Common myeloid progenitor, CD34-positive (primary cell): ENCODE measurements at regions not wholly inside any gene's neighbourhood (a gene's known extent, or its start where the extent isn't known, plus 50 kb on each side); places are given as distances from the start of the nearest gene placed in this dataset.

Experiments used
- CTCF ChIA-PET: fragments of 350-600 bp; sonication (Branson Sonifier 250); formaldehyde crosslinking; loops from one replicate; lab custom pipeline; 2021; ENCODE audit warnings: antibody characterized with exemption; lab: Charles Lee
- POLR2A ChIA-PET: fragments of 350-600 bp; sonication (Branson Sonifier 250); formaldehyde crosslinking; loops from one replicate; lab custom pipeline; 2021; ENCODE audit warnings: antibody characterized with exemption; lab: Charles Lee
- DNase-seq, 3 donors: peaks; one replicate each; pipeline versions ENCODE4 v3.0.0 to v3.0.0-alpha.2; 2013
- H3K27ac ChIP-seq, 2 experiments: 1 replicate in 1 of 2; 2 replicates in 1 of 2; pipeline ENCODE4 v1.7.0; 2013; ENCODE audit warnings: inconsistent platforms in 2 of 2, low read length in 2 of 2, mild to moderate bottlenecking in 2 of 2, low read depth in 1 of 2, moderate library complexity in 1 of 2; ENCODE audit not compliant: severe bottlenecking in 2 of 2, insufficient read depth in 1 of 2, poor library complexity in 1 of 2
- H3K27me3 ChIP-seq, 5 experiments: replicated peaks in 2 of 5; 1 replicate in 3 of 5; 2 replicates in 2 of 5; pipeline versions ENCODE4 v1.6.1 to v1.7.0; 2013; ENCODE audit warnings: low read length in 4 of 5, mild to moderate bottlenecking in 2 of 5, moderate library complexity in 2 of 5, inconsistent platforms in 1 of 5; ENCODE audit not compliant: insufficient read depth in 5 of 5, control insufficient read depth in 4 of 5
- H3K36me3 ChIP-seq, 4 experiments: 1 replicate in 2 of 4; 2 replicates in 2 of 4; pipeline versions ENCODE4 v1.6.1 to v1.7.0; 2013; ENCODE audit warnings: low read length in 3 of 4, control low read depth in 1 of 4, mild to moderate bottlenecking in 1 of 4; ENCODE audit not compliant: control insufficient read depth in 4 of 4, insufficient read depth in 4 of 4
- H3K4me1 ChIP-seq, 4 experiments: 1 replicate in 3 of 4; 2 replicates in 1 of 4; pipeline versions ENCODE4 v1.6.1 to v1.7.1; 2013; ENCODE audit warnings: low read length in 3 of 4, mild to moderate bottlenecking in 3 of 4, control low read depth in 1 of 4, inconsistent platforms in 1 of 4, moderate library complexity in 1 of 4; ENCODE audit not compliant: control insufficient read depth in 4 of 4, insufficient read depth in 4 of 4; ENCODE audit errors: control extremely low read depth in 1 of 4
- H3K4me3 ChIP-seq, 7 experiments: 1 replicate in 4 of 7; 2 replicates in 3 of 7; pipeline versions ENCODE4 v1.5.1 to v1.7.0; 2013; ENCODE audit warnings: mild to moderate bottlenecking in 7 of 7, low read length in 6 of 7, moderate library complexity in 6 of 7, inconsistent platforms in 2 of 7, low read depth in 2 of 7, control low read depth in 1 of 7; ENCODE audit not compliant: insufficient read depth in 4 of 7, control insufficient read depth in 1 of 7; ENCODE audit errors: extremely low read depth in 1 of 7
- H3K9me3 ChIP-seq, 5 experiments: 1 replicate in 4 of 5; 2 replicates in 1 of 5; pipeline versions ENCODE4 v1.6.1 to v1.7.1; 2013; ENCODE audit warnings: low read length in 4 of 5, mild to moderate bottlenecking in 2 of 5, inconsistent platforms in 1 of 5, low read depth in 1 of 5, moderate library complexity in 1 of 5; ENCODE audit not compliant: control insufficient read depth in 4 of 5, insufficient read depth in 2 of 5; ENCODE audit errors: control extremely low read depth in 1 of 5
- WGBS: methylation state at CpG from one replicate; pipeline ENCODE4 v1.1.5; 2013; ENCODE audit not compliant: insufficient coverage; 5-methylcytosine and 5-hydroxymethylcytosine counted together

GRCh38 chr14:40269436-40269835 lies 837.2 kb upstream of the FBXO33 start:
- Histone ChIP-seq H3K27ac (no peak overlapping the region), H3K27me3 (no peaks in the 10 kb centered on the region), H3K36me3 (no peaks in the 10 kb centered on the region), H3K4me3 (no peak overlapping the region), H3K9me3 (peaks cover 0 to 1% (median 0%) of the 10 kb centered on the region in 5 experiments), H3K4me1 (no peaks in the 10 kb centered on the region)
- CTCF ChIA-PET = no interaction called here
- WGBS = 100% methylated on average over 2 of the region's 2 CpGs
- DNase-seq = no peak
- POLR2A ChIA-PET = no interaction called here

- POLR2A ChIA-PET = no interaction called here
- WGBS = no CpG with 5 or more reads among the region's 2 CpGs
- H3K4me1 ChIP-seq = no peaks in the 10 kb centered on the region
- no peak for DNase-seq
- no peak overlapping the region for H3K27ac ChIP-seq
- H3K27me3 ChIP-seq = no peaks in the 10 kb centered on the region
- no peak overlapping the region for H3K4me3 ChIP-seq
- H3K36me3 ChIP-seq = no peaks in the 10 kb centered on the region
- peaks cover 0 to 1% (median 0%) of the 10 kb centered on the region in 5 experiments for H3K9me3 ChIP-seq
- CTCF ChIA-PET = no interaction called here
Measured at GRCh38 chr14:40268236-40268635, 836.0 kb upstream of the FBXO33 start.

- no peak for DNase-seq
- 80% methylated on average over 1 of the region's 1 CpG for WGBS
- CTCF ChIA-PET = no interaction called here
- Histone ChIP-seq H3K4me1 (no peaks in the 10 kb centered on the region), H3K27me3 (no peaks in the 10 kb centered on the region), H3K4me3 (no peak overlapping the region), H3K9me3 (peaks cover 0 to 1% (median 0%) of the 10 kb centered on the region in 5 experiments), H3K36me3 (no peaks in the 10 kb centered on the region), H3K27ac (no peak overlapping the region)
- POLR2A ChIA-PET = no interaction called here
Measured at GRCh38 chr14:40265096-40265495, 832.9 kb upstream of the FBXO33 start.

DNA sequence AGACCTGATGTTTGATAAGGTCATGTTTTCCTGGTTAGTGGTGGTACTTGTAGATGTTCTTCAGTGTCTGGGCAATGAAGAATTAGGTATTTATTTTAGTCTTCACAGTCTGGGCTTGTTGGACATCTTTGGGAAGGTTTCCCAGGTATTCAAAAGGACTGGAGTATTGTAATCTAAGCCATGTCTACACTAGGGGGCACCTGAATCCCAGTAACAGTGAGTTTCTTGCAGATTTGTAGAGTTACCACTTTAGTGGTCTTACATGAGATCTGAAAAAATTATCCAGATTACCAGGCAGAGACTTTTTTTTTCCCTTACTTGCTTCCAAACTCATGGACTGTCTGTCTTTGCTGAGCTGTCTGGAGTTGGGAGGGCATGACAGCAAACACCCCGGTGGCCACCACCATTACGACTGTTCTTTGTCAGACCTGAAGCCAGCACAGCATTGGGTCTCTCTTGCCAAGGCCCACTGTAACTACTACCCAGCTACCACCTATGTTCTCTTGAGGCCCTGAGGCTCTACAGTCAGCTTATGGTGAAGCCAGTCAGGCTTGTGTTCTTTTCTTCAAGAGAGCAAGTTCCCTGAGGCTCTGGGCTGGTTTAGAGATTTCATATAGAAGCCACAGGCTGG lies 820.7 kb upstream of the FBXO33 start:
- ChIA-PET POLR2A (no interaction called here), CTCF (interaction anchor here (1.1 kb wide), 1 partner anchor 9 kb away, joined by 3 read pairs; no protein-coding TSS in a partner anchor)
- H3K4me1 ChIP-seq = no peaks in the 10 kb centered on the region
- no peak for DNase-seq
- H3K9me3 ChIP-seq = no peaks in the 10 kb centered on the region
- 100% methylated on average over 2 of the region's 2 CpGs for WGBS
- H3K4me3 ChIP-seq = no peak overlapping the region
- H3K27me3 ChIP-seq = no peaks in the 10 kb centered on the region
- H3K36me3 ChIP-seq = no peaks in the 10 kb centered on the region
- no peak overlapping the region for H3K27ac ChIP-seq

DNA sequence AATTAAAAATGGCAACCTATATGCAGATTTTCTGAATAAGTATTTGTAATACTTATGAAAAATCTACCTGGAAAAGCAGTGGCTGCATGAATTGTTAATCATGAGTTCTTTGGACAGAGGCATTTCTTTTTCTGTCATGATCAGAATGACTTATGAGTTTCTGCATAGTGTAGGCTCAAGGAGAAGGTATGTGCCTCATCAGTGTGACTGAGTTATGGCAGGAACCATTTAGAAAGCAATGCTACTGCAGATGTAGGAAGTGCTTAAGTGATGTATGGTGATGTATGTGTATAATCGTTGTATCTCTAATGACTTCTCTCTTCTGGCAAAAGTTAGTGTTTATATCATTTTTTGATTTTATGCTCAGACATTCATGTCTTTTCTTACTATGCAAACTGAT lies 816.4 kb upstream of the FBXO33 start:
- Histone ChIP-seq H3K9me3 (no peaks in the 10 kb centered on the region), H3K4me1 (no peaks in the 10 kb centered on the region), H3K27ac (no peak overlapping the region), H3K27me3 (no peaks in the 10 kb centered on the region), H3K4me3 (no peak overlapping the region), H3K36me3 (no peaks in the 10 kb centered on the region)
- POLR2A ChIA-PET = no interaction called here
- CTCF ChIA-PET = no interaction called here
- DNase-seq = no peak
- WGBS = no CpG with 5 or more reads among the region's 1 CpG

- Histone ChIP-seq H3K27ac (no peak overlapping the region), H3K9me3 (peaks cover 0 to 3% (median 0%) of the 10 kb centered on the region in 5 experiments), H3K4me1 (no peaks in the 10 kb centered on the region), H3K27me3 (no peaks in the 10 kb centered on the region), H3K4me3 (no peak overlapping the region), H3K36me3 (no peaks in the 10 kb centered on the region)
- POLR2A ChIA-PET = no interaction called here
- CTCF ChIA-PET = interaction anchor here (0.6 kb wide), 1 partner anchor 221 kb away, joined by 3 read pairs; no protein-coding TSS in a partner anchor
- DNase-seq = no peak
- WGBS = no CpG with 5 or more reads among the region's 3 CpGs
Measured at GRCh38 chr14:40240245-40240859, 808.1 kb upstream of the FBXO33 start.

DNA sequence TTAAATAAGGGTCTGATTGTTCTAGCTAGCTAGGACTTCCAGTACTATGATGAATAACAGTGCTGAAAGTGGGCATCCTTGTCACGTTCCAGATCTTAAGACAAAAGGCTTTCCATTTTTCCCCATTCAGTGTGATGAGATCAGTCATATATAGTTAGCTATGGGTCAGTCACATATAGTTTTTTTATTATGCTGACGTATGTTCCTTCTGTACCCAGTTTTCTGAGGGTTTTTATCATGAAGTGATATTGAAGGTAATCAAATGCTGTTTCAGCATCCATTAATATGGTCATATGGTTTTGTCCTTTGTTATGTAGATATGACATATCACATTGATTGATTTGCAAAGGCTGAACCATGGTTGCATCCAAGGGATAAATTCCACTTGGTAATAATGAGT lies 800.1 kb upstream of the FBXO33 start:
- Histone ChIP-seq H3K4me1 (no peaks in the 10 kb centered on the region), H3K27me3 (no peaks in the 10 kb centered on the region), H3K36me3 (no peaks in the 10 kb centered on the region), H3K4me3 (no peak overlapping the region), H3K27ac (no peak overlapping the region), H3K9me3 (peaks cover 0 to 3% (median 2%) of the 10 kb centered on the region in 5 experiments)
- WGBS = 89% methylated on average over 1 of the region's 2 CpGs
- no peak for DNase-seq
- POLR2A ChIA-PET = no interaction called here
- CTCF ChIA-PET = no interaction called here
